Neural progenitor cell (in vitro differentiated cells): ENCODE measurements at regions not wholly inside any gene's neighbourhood (a gene's known extent, or its start where the extent isn't known, plus 50 kb on each side); places are given as distances from the start of the nearest gene placed in this dataset.

ENCODE experiments used
- EZH2 ChIP-seq: fragments of 200-600 bp; sonication (generic); IDR thresholded peaks from 2 replicates; pipeline ENCODE4 v1.6.1; 2017; ENCODE audit warnings: antibody characterized with exemption, mild to moderate bottlenecking, moderate library complexity
- EZH2phosphoT487 ChIP-seq: fragments of 200-600 bp; sonication (generic); IDR thresholded peaks from 2 replicates; pipeline ENCODE4 v1.6.1; 2017; ENCODE audit warnings: antibody characterized with exemption

GRCh38 chr1:212514782-212515181 lies 82.1 kb downstream of the NENF start:
- TF ChIP-seq EZH2 (no peak), EZH2phosphoT487 (no peak)
